ENCODE measurements at regions not wholly inside any gene's neighbourhood (a gene's known extent, or its start where the extent isn't known, plus 50 kb on each side); places are given as distances from the start of the nearest gene placed in this dataset.
"Not testable (repeated sequence)": the region's sequence is repeated elsewhere in the genome, so short reads cannot be mapped to it uniquely, and the experiment has no call there.

DNA sequence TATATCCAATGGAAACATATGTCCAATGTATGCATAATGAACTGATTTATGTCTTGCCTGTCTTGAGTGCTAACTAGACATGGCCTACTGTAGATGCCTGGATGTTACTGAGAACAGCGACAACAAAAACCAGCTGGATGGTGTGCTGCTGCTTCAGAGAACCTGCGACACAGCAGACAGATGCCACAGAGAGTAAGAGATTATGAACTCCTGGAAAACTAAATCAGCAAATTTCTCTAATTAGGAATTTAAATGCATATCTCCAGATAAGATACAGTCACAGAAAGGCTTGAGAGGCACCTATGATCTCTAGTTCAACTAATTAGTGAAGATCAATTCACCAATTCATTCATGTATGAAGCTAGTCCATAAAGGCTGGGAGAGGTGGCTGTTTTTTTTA, 1508.0 kb upstream of the TENM4 start:
- no peaks in the 10 kb centered on the region for H3K4me1 ChIP-seq (ENCODE audit: control insufficient read depth, insufficient read depth, low read length, poor library complexity, severe bottlenecking)
- no peaks in the 10 kb centered on the region for H3K36me3 ChIP-seq (ENCODE audit: control insufficient read depth, insufficient read depth, low read length)
- H3K9me3 ChIP-seq (ENCODE audit: control insufficient read depth, low read length) = no peaks in the 10 kb centered on the region
- H3K27ac ChIP-seq (ENCODE audit: low read depth, low read length, severe bottlenecking) = no peak overlapping the region
- H3K4me3 ChIP-seq (ENCODE audit: extremely low read depth, insufficient read depth, low read length, poor library complexity, severe bottlenecking) = no peak overlapping the region
- 86 to 100% methylated on average over 1 of the region's 2 CpGs for WGBS, 2 experiments (ENCODE audit: insufficient coverage in 2 of 2)

DNA sequence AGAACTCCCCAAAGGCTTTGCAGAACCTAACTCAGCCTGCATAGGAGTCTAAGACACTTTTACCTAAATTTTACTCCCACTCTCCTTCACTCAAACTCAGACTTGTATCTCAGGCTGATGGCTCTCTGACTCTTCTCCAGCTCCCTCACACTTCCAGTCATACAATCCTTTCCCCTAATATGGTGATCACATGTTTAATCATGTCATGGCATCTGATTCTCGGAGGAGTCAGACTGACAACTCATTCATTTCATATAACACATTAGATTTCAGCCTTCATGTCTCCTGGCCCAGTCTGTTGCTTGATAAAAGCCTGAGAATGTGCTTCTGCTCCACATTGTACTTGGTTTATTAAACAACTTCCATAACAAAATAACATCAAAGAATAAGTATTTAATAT, 1503.9 kb upstream of the TENM4 start:
- Histone ChIP-seq H3K4me3 (ENCODE audit: extremely low read depth, insufficient read depth, low read length, poor library complexity, severe bottlenecking) (no peak overlapping the region), H3K4me1 (ENCODE audit: control insufficient read depth, insufficient read depth, low read length, poor library complexity, severe bottlenecking) (no peaks in the 10 kb centered on the region), H3K36me3 (ENCODE audit: control insufficient read depth, insufficient read depth, low read length) (no peaks in the 10 kb centered on the region), H3K9me3 (ENCODE audit: control insufficient read depth, low read length) (no peaks in the 10 kb centered on the region), H3K27ac (ENCODE audit: low read depth, low read length, severe bottlenecking) (no peak overlapping the region)
- 78 to 86% methylated on average over 1 of the region's 1 CpG for WGBS, 2 experiments (ENCODE audit: insufficient coverage in 2 of 2)

GRCh38 chr11:80943226-80943625, 1502.4 kb upstream of the TENM4 start:
- Histone ChIP-seq H3K4me3 (ENCODE audit: extremely low read depth, insufficient read depth, low read length, poor library complexity, severe bottlenecking) (no peak overlapping the region), H3K9me3 (ENCODE audit: control insufficient read depth, low read length) (no peaks in the 10 kb centered on the region), H3K36me3 (ENCODE audit: control insufficient read depth, insufficient read depth, low read length) (no peaks in the 10 kb centered on the region), H3K27ac (ENCODE audit: low read depth, low read length, severe bottlenecking) (no peak overlapping the region), H3K4me1 (ENCODE audit: control insufficient read depth, insufficient read depth, low read length, poor library complexity, severe bottlenecking) (no peaks in the 10 kb centered on the region)

- no peak overlapping the region for H3K27ac ChIP-seq (ENCODE audit: low read depth, low read length, severe bottlenecking)
- H3K4me3 ChIP-seq (ENCODE audit: extremely low read depth, insufficient read depth, low read length, poor library complexity, severe bottlenecking) = no peak overlapping the region
- H3K36me3 ChIP-seq (ENCODE audit: control insufficient read depth, insufficient read depth, low read length) = no peaks in the 10 kb centered on the region
- no peaks in the 10 kb centered on the region for H3K9me3 ChIP-seq (ENCODE audit: control insufficient read depth, low read length)
- 80 to 83% methylated on average over 1 of the region's 3 CpGs for WGBS, 2 experiments (ENCODE audit: insufficient coverage in 2 of 2)
- no peaks in the 10 kb centered on the region for H3K4me1 ChIP-seq (ENCODE audit: control insufficient read depth, insufficient read depth, low read length, poor library complexity, severe bottlenecking)
These were observed 1497.0 kb upstream of the TENM4 start for GRCh38 chr11:80937842-80938241.

- 100% methylated on average over 2 of the region's 4 CpGs; no CpG with 5 or more reads in 1 of the 2 experiments for WGBS, 2 experiments (ENCODE audit: insufficient coverage in 2 of 2)
These were observed 1489.2 kb upstream of the TENM4 start for GRCh38 chr11:80930038-80930437.

GRCh38 chr11:80929031-80929805, 1488.4 kb upstream of the TENM4 start:
- Histone ChIP-seq H3K27ac (ENCODE audit: low read depth, low read length, severe bottlenecking) (no peak overlapping the region), H3K4me3 (ENCODE audit: extremely low read depth, insufficient read depth, low read length, poor library complexity, severe bottlenecking) (no peak overlapping the region), H3K36me3 (ENCODE audit: control insufficient read depth, insufficient read depth, low read length) (no peaks in the 10 kb centered on the region), H3K9me3 (ENCODE audit: control insufficient read depth, low read length) (no peaks in the 10 kb centered on the region), H3K4me1 (ENCODE audit: control insufficient read depth, insufficient read depth, low read length, poor library complexity, severe bottlenecking) (no peaks in the 10 kb centered on the region)
- no CpG with 5 or more reads among the region's 1 CpG for WGBS, 2 experiments (ENCODE audit: insufficient coverage in 2 of 2)

More at GRCh38 chr11:80930038-80930437, 1489.2 kb upstream of the TENM4 start:
- no peaks in the 10 kb centered on the region for H3K9me3 ChIP-seq (ENCODE audit: control insufficient read depth, low read length)
- H3K4me1 ChIP-seq (ENCODE audit: control insufficient read depth, insufficient read depth, low read length, poor library complexity, severe bottlenecking) = no peaks in the 10 kb centered on the region
- no peak overlapping the region for H3K27ac ChIP-seq (ENCODE audit: low read depth, low read length, severe bottlenecking)
- no peak overlapping the region for H3K4me3 ChIP-seq (ENCODE audit: extremely low read depth, insufficient read depth, low read length, poor library complexity, severe bottlenecking)
- H3K36me3 ChIP-seq (ENCODE audit: control insufficient read depth, insufficient read depth, low read length) = no peaks in the 10 kb centered on the region

GRCh38 chr11:80925321-80925720, 1484.5 kb upstream of the TENM4 start:
- no peak overlapping the region for H3K4me3 ChIP-seq (ENCODE audit: extremely low read depth, insufficient read depth, low read length, poor library complexity, severe bottlenecking)
- no peaks in the 10 kb centered on the region for H3K4me1 ChIP-seq (ENCODE audit: control insufficient read depth, insufficient read depth, low read length, poor library complexity, severe bottlenecking)
- WGBS, 2 experiments (ENCODE audit: insufficient coverage in 2 of 2) = 92 to 100% methylated on average over 2 to 3 of the region's 5 CpGs
- H3K9me3 ChIP-seq (ENCODE audit: control insufficient read depth, low read length) = no peaks in the 10 kb centered on the region
- no peaks in the 10 kb centered on the region for H3K36me3 ChIP-seq (ENCODE audit: control insufficient read depth, insufficient read depth, low read length)
- H3K27ac ChIP-seq (ENCODE audit: low read depth, low read length, severe bottlenecking) = no peak overlapping the region

GRCh38 chr11:80921310-80921709, 1480.5 kb upstream of the TENM4 start:
- H3K4me1 ChIP-seq (ENCODE audit: control insufficient read depth, insufficient read depth, low read length, poor library complexity, severe bottlenecking); H3K27ac ChIP-seq (ENCODE audit: low read depth, low read length, severe bottlenecking); H3K36me3 ChIP-seq (ENCODE audit: control insufficient read depth, insufficient read depth, low read length); H3K9me3 ChIP-seq (ENCODE audit: control insufficient read depth, low read length); H3K4me3 ChIP-seq (ENCODE audit: extremely low read depth, insufficient read depth, low read length, poor library complexity, severe bottlenecking): not testable (repeated sequence)

- Histone ChIP-seq H3K9me3 (ENCODE audit: control insufficient read depth, low read length) (no peaks in the 10 kb centered on the region), H3K4me1 (ENCODE audit: control insufficient read depth, insufficient read depth, low read length, poor library complexity, severe bottlenecking) (no peaks in the 10 kb centered on the region), H3K4me3 (ENCODE audit: extremely low read depth, insufficient read depth, low read length, poor library complexity, severe bottlenecking) (no peak overlapping the region), H3K27ac (ENCODE audit: low read depth, low read length, severe bottlenecking) (no peak overlapping the region), H3K36me3 (ENCODE audit: control insufficient read depth, insufficient read depth, low read length) (no peaks in the 10 kb centered on the region)
- no CpG with 5 or more reads among the region's 1 CpG for WGBS, 2 experiments (ENCODE audit: insufficient coverage in 2 of 2)
These were observed 1475.5 kb upstream of the TENM4 start for GRCh38 chr11:80916173-80916798.

- Histone ChIP-seq H3K27ac (ENCODE audit: low read depth, low read length, severe bottlenecking) (no peak overlapping the region), H3K36me3 (ENCODE audit: control insufficient read depth, insufficient read depth, low read length) (no peaks in the 10 kb centered on the region), H3K9me3 (ENCODE audit: control insufficient read depth, low read length) (no peaks in the 10 kb centered on the region), H3K4me1 (ENCODE audit: control insufficient read depth, insufficient read depth, low read length, poor library complexity, severe bottlenecking) (no peaks in the 10 kb centered on the region), H3K4me3 (ENCODE audit: extremely low read depth, insufficient read depth, low read length, poor library complexity, severe bottlenecking) (no peak overlapping the region)
- WGBS, 2 experiments (ENCODE audit: insufficient coverage in 2 of 2) = no CpG with 5 or more reads among the region's 1 CpG
These were observed 1473.5 kb upstream of the TENM4 start for GRCh38 chr11:80914311-80914710.

- Histone ChIP-seq H3K9me3 (ENCODE audit: control insufficient read depth, low read length) (no peaks in the 10 kb centered on the region), H3K27ac (ENCODE audit: low read depth, low read length, severe bottlenecking) (no peak overlapping the region), H3K4me3 (ENCODE audit: extremely low read depth, insufficient read depth, low read length, poor library complexity, severe bottlenecking) (no peak overlapping the region), H3K36me3 (ENCODE audit: control insufficient read depth, insufficient read depth, low read length) (no peaks in the 10 kb centered on the region), H3K4me1 (ENCODE audit: control insufficient read depth, insufficient read depth, low read length, poor library complexity, severe bottlenecking) (no peaks in the 10 kb centered on the region)
- no CpG with 5 or more reads among the region's 1 CpG for WGBS, 2 experiments (ENCODE audit: insufficient coverage in 2 of 2)
These were observed 1470.8 kb upstream of the TENM4 start for GRCh38 chr11:80911666-80912065.

Data from mesodermal cell (in vitro differentiated cells).